CD4-positive, alpha-beta T cell treated with Interferon gamma for 1 hour (primary cell): ENCODE measurements at regions not wholly inside any gene's neighbourhood (a gene's known extent, or its start where the extent isn't known, plus 50 kb on each side); places are given as distances from the start of the nearest gene placed in this dataset.

ENCODE experiments used
- DNase-seq: peaks from one replicate; pipeline ENCODE4 v3.0.0-alpha.2; 2020

DNA sequence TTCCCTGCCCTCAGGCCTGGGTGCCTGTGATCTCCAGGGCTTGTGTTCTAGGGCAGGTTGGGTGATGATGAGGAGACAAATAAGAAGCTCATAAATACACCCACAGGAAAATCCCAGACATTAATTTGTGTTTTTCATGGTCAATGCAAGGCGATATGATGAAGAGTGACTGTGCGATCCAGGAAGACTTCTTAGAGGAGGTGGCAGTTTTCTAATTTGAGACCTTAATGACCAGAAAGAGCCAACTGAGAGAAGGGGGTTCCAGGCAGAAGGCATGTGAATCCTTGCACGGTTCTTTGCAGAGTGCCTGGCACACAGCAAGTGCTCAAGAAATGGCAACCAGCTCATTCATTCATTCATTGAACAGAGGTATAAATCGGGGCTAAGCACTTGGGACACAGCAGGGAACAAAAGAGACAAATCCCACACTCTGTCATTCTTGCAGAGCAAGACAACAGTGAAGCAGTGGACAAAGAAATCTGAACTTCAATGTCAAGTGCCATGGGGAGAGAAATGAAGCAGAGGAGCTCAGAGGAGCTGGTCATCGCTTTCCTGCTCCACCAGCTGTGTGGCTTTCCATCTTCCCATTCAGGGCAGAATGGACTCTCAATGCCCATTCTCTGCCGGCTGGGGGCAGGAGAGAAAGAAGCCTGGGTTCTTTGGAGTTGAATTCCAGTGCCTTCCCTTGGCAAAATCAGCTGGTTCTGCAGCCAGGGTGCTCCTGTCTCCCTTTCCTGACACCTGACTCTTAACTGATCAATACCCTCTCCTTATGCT, 128.3 kb downstream of the AACS start:
- DNase-seq, result no peak

DNA sequence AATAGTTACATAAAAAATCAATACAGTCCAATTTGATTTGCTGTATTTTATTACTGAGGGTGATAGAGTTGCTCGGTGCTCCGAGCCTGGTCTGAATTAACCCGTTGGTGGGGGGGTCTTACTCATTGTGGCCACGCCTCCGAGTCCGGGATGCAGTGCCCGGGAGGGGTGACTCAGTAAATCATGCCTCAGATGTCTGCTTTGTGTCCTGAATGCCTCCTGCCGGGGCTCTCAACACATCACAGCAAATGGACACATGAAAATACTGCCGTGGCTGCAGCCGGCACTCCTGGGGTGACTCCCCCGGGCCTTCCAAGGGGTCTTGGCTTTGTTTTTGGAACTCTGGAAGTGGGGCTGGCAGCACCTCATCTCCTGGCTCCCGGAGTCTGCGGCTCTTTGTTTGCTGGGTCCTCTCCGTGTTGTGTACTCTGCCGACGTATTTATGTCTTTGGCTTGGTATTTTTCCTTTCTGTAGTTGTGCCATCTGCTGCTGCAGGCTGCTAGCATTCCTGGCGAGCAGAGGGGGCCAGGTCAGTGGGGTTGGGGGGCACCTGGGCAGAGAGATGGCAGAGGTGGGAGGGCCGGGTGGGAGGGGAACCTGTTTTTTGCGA, 129.0 kb downstream of the AACS start:
- DNase-seq, result no peak

GRCh38 chr12:125194987-125195386, 129.8 kb downstream of the AACS start:
- DNase-seq, result no peak

- no peak for DNase-seq
Observed at GRCh38 chr12:125197326-125197725, 132.1 kb downstream of the AACS start.

- no peak for DNase-seq
Observed at GRCh38 chr12:125198652-125199051, 133.4 kb downstream of the AACS start.

DNA sequence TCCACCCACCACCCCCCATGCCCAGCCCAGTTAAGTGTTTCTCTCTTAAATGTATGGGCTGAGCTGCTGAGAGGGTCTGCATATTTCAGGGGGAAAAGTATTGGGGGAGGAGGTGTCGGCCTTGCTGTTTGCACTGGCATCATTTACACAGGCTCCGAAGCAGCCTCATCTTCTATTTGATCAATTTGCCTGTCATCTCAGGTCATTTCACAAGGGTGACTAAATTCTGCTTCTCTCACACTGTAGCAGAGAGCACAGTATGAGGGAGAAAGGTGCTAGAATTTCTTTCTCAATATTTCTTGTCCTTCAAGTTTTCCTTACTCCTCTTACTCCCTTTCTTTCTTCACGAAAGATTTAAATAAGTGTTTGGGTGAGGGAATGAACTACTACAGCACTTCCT, 135.9 kb downstream of the AACS start:
- no peak for DNase-seq

DNA sequence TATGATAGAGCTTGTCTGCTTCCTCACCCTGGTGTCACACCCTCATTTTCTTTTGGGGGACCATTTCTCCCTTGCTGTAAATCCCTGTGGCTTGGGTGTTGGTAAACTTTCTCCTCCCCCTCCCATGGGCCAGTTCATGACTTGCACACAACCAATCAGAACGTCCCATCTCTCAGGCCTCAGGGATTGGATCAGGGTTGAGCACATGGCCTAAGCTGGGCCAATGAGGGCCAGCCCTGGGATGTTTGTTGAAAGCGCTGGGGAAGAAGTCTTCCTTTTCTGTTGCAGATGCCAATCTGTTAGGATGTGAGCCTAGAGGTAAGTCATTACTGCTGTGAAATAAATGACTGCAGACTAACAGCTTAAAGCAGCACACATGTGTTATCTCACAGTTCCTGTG, 136.7 kb downstream of the AACS start:
- DNase-seq, result no peak

DNA sequence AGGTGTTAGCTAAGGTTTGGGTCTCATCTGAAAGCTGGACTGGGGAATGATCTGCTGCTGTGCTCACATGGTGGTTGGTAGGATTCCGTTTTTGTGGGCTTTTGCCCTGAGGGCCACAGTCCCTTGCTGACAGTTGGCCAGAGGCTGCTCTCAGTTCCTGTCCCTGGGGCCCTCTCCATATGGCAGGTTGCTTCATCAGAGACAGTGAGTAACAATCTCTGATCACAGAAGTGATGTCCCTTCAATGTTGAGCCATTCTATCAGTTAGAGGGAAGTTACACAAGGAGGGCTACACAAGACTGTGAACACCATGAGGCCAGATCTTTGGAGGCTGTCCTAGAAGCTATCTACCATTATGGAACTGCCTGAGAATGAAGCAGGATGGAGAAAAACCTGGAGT, 137.2 kb downstream of the AACS start:
- no peak for DNase-seq

DNA sequence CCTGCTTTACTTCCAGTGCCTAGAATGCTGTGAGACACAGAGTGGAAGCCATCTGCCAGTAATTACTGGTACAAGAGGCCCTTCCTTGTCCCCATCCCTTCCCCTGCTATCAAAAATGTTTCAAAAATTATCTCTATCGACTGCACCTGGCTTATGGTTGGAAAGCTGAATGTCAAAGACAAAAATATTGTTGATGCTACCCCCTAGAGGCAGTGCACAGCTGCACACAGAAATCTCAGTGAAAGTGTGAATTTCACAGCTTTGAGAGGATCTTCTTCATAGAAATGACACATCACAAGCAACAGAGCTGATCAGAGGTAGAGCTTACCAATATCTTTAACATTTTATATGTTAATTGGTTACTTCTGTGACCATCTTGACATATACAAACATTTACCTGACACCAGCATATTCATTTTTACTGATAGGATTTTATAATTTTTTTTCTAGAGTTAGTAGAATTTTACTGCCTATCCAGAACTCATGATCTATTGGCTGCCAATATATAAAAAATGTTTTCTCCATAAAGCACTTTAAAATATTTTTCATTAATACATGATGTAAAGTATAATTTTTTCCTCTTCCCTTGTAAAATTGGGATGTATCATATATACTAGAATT, 138.0 kb downstream of the AACS start:
- DNase-seq, result no peak

- DNase-seq, result no peak
Observed at GRCh38 chr12:125205386-125205785, 140.2 kb downstream of the AACS start.

- DNase-seq, result no peak
Observed at GRCh38 chr12:125206711-125207110, 141.5 kb downstream of the AACS start.

- DNase-seq, result no peak
Observed at GRCh38 chr12:125208334-125208733, 143.1 kb downstream of the AACS start.

- DNase-seq, result no peak
Observed at GRCh38 chr12:125208942-125209341, 143.7 kb downstream of the AACS start.

GRCh38 chr12:125210104-125210755, 145.0 kb downstream of the AACS start:
- DNase-seq, result no peak

DNA sequence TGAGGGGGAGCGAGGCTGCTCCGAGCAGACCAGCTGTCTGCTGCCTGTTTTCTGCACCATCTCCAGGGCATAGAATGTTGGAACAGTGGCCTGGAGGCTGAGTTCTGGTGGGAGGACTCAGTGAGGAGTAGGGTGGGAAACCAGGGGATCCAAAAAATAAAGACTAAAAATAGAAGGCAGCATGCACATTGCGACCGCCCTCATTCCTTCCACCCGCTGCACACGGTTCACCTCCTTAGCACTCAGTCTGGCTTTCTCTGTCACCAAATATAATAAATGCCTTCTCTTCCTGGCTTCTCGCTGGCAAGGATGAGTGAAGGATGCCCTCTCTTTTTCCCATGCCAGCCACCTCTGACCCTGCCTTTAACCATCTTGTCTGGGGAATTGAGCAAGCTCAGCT, 146.2 kb downstream of the AACS start:
- no peak for DNase-seq

- DNase-seq, result no peak
Observed at GRCh38 chr12:125214289-125214688, 149.1 kb downstream of the AACS start.

DNA sequence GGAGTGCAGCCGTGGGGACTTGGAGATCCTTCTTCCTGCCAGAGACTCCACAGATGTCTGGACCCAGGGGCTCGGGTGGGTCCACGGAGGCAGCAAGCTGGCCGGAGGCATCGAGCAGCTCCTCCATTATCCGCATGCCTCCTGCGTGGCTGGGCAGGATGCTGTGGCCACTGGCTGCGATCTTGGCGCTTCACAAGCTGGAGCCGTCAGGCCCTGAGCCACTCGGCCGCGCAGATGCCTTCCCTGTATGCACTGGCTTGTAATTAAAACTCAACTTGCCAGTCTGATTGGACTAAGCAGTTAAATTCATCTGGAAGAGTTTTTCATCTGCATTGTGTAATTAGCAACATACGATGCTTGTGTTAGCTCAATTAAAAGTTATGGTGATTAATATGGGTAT, 151.5 kb downstream of the AACS start:
- DNase-seq, result no peak

- no peak for DNase-seq
Observed at GRCh38 chr12:125217308-125217707, 152.1 kb downstream of the AACS start.

GRCh38 chr12:125218952-125219351, 153.7 kb downstream of the AACS start:
- no peak for DNase-seq

DNA sequence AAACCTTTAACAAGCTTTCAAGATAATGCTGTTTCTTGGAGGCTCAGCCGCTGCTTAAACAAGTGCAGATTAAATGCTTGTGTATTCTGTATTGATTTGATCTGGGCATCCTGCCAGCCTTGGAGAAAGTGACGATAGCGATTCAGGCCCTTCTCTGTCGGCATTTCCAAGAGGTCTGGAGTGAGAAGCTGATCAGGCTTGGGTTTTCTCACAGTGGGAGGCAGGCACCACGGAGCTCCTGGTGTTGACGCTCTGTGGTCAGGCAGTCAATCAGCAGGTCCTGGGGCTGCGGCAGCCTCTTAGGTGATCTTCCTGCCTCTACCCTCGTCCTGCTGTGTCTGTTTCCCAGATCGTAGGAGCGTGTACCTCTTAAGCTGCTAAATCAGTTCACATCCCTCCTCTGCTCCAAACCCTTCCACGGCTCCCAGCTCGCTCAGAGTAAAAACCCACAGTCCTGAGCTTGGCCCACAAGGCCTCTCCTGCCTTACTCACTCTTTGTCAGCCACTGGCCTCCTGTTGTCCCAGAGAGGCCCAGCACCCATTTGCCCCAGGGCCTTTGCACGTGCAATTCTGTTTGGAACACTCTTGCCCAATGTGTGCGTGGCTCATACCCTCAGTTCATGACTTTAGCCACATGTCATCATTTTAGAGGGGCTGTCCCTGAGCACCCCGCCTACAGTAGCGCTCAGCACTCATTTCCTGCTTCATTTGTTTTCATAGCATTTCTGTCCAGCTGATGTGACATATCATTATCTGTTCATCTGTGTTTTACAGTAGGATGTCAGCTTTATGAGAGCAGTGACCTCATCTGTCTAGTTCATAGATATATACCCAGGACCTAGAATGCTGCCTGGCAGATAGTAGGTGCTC, 155.4 kb downstream of the AACS start:
- DNase-seq, result no peak

DNA sequence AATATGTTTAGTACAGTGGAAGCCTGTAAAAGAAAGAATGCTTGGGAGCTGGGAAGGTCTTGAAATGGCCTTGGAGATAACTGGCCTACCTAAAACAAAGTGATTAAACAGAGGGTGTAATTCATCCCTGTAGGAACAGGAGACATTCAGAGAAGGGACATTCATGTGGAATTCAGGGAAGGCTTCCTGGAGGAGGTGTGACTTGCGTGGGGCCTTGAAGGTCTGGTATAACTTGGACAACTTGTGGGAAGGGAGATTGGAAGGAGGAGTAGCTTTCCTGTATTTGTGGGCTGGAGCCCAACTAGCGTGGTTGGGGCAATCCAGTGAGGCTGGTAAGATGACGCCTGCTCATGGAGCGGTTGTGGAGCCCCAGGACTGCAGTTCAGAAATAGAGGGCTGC, 156.4 kb downstream of the AACS start:
- DNase-seq, result no peak

DNA sequence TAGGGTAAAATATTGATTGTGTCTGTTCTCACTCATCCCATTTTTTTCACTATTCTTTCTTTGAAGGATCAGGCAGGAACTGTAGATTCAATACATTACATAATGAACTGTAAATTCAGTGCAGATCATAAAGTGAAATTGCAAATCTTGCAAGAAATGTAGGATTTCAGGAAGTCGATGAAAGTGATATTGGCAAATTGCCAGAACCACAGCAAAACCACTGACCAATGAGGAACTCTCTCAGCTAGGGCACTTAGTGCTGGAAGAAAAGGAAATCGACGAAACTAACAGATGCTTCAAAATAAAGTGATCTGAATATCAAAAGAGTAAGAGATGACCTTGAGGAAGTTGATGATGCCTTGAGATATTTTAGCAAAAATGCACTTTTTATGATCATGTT, 157.6 kb downstream of the AACS start:
- DNase-seq, result no peak

DNA sequence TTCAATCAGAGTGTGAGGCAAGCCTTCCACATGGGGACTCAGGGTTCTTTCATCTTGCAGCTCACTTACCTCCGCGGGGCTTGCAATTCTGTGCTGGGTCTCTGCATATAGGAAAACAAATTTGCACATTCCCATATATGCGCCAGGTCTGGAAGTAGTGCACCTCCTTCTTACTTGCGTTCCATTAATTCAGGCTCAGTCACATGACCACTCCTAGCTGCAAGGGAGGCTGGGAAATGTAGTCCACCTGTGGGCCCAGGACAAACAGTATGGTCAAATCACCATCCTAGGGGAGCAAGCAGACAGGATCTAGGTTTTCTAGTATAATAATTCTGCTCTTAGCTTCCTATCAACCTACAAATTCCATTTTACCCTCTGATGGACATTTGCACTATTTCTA, 160.4 kb downstream of the AACS start:
- DNase-seq, result no peak
